Mucosa of descending colon (tissue), 3 donors: ENCODE measurements at regions not wholly inside any gene's neighbourhood (a gene's known extent, or its start where the extent isn't known, plus 50 kb on each side); places are given as distances from the start of the nearest gene placed in this dataset.
A peak's percentile ranks its signal among the peaks of the same experiment; 100 is the strongest.

Experiments
- ATAC-seq: fragments of 200-7000 bp; cut with Tn5 transposase; one replicate; pipeline ENCODE4 v1.9.1; 2020; ENCODE audit warnings: mild to moderate bottlenecking, moderate library complexity
- DNase-seq, 3 donors: peaks; one replicate each; pipeline ENCODE4 v3.0.0-alpha.2; 2020
- H3K36me3 ChIP-seq: fragments of 200-600 bp; one replicate; pipeline ENCODE4 v1.8.0; 2021; ENCODE audit warnings: low read depth, mild to moderate bottlenecking
- H3K4me1 ChIP-seq: fragments of 200-600 bp; one replicate; pipeline ENCODE4 v1.8.0; 2021; ENCODE audit warnings: low read depth, mild to moderate bottlenecking
- H3K4me3 ChIP-seq: fragments of 200-600 bp; one replicate; pipeline ENCODE4 v1.8.0; 2021; ENCODE audit warnings: mild to moderate bottlenecking
- H3K9me3 ChIP-seq: fragments of 200-600 bp; one replicate; pipeline ENCODE4 v1.8.0; 2021; ENCODE audit warnings: mild to moderate bottlenecking
- intact Hi-C, 2 donors: fragments of 100-400 bp; cut with DNase I in 1 of 2; cut with micrococcal nuclease in 1 of 2; formaldehyde crosslinking; loops; one replicate each; pipeline versions ENCODE4 v1.11.0 to v1.11.1; 2022; cut with DNase I, micrococcal nuclease
- TF ChIP-seq, protein P1 (sequence below): fragments of 200-600 bp; IDR thresholded peaks from one replicate; pipeline ENCODE4 v1.8.0; 2022; ENCODE audit warnings: antibody characterized with exemption, mild to moderate bottlenecking
- donor health status: DM: no; HTN: no; CAD: no; lungs with moderate emphysema.
- donor health status: DM: no; HTN: no; CAD: no.
- donor health status: DM: no; HTN: yes; CAD: no.

DNA sequence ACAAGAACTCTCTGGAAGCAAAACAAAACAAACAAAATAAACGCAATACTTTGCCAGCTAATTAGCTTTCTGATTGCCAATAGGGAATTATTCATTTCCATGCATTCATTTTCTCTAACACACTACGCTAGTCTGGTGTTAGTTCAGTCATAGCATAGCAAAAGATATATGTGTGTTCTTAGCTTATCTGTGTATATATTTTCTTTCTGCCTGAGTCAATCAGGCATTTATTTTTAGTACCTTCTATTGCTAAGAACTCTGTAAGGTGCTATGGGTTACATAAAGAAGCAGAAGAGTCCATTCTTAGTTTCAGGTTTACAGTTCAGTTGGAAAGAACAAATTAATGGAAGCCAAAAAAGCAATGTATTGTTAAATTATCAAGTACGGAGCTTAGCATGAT is 490.9 kb downstream of the KLF5 start:
- no peak for ATAC-seq
- intact Hi-C loops = no loop called here

DNA sequence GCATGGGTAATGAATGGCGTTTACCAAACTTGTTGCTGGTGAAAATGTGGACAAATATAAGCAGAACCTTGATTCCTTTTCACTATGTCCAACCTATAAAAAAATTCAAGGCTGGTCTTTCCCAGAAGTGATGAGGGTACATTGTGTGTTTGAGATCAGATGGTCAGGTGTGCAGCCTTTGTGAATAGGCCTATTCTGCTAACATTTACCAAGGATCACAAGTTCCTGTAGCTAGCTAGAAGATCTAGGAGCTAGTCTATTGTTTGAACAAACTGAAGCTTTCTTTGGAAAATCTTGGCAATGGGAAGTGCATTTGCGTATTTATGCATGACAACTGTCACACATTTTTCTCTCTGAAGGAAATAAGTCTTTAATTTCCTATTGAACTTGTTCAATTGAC is 489.6 kb downstream of the KLF5 start:
- Histone ChIP-seq H3K4me3 (no peak overlapping the region), H3K4me1 (no peaks in the 10 kb centered on the region), H3K36me3 (no peaks in the 10 kb centered on the region), H3K9me3 (no peaks in the 10 kb centered on the region)
- intact Hi-C loops = no loop called here
- no peak for DNase-seq
- TF ChIP-seq, protein P1, sequence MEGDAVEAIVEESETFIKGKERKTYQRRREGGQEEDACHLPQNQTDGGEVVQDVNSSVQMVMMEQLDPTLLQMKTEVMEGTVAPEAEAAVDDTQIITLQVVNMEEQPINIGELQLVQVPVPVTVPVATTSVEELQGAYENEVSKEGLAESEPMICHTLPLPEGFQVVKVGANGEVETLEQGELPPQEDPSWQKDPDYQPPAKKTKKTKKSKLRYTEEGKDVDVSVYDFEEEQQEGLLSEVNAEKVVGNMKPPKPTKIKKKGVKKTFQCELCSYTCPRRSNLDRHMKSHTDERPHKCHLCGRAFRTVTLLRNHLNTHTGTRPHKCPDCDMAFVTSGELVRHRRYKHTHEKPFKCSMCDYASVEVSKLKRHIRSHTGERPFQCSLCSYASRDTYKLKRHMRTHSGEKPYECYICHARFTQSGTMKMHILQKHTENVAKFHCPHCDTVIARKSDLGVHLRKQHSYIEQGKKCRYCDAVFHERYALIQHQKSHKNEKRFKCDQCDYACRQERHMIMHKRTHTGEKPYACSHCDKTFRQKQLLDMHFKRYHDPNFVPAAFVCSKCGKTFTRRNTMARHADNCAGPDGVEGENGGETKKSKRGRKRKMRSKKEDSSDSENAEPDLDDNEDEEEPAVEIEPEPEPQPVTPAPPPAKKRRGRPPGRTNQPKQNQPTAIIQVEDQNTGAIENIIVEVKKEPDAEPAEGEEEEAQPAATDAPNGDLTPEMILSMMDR = no peak
- ATAC-seq = no peak

More for the DNA sequence above, 490.9 kb downstream of the KLF5 start:
- no peak for DNase-seq
- no peak overlapping the region for H3K4me3 ChIP-seq
- no peaks in the 10 kb centered on the region for H3K9me3 ChIP-seq
- TF ChIP-seq, protein P1 = no peak
- H3K36me3 ChIP-seq = no peaks in the 10 kb centered on the region
- H3K4me1 ChIP-seq = no peaks in the 10 kb centered on the region

DNA sequence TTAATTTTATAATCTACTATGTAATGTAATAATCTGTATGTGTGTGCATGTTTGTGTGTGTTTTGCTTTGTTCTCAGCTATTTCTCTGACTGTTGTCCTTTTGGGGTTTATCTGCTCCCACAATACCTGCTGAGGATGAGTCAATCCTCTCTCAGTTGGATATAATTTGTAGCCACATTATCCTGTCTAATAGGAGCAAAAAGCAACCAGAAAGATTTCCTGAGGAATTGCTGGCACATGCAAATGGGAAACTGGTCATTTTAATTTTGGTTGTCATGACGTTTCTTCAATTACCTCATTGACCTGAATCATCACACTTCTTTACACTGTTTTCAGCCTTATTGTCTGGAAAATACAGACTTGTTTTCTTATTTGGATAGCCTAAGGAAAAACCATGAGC is 488.4 kb downstream of the KLF5 start:
- DNase-seq (no peak), ATAC-seq (no peak)
- no peaks in the 10 kb centered on the region for H3K9me3 ChIP-seq
- H3K4me3 ChIP-seq = no peak overlapping the region
- no peaks in the 10 kb centered on the region for H3K4me1 ChIP-seq
- intact Hi-C loops = no loop called here
- no peaks in the 10 kb centered on the region for H3K36me3 ChIP-seq
- TF ChIP-seq, protein P1 = no peak

DNA sequence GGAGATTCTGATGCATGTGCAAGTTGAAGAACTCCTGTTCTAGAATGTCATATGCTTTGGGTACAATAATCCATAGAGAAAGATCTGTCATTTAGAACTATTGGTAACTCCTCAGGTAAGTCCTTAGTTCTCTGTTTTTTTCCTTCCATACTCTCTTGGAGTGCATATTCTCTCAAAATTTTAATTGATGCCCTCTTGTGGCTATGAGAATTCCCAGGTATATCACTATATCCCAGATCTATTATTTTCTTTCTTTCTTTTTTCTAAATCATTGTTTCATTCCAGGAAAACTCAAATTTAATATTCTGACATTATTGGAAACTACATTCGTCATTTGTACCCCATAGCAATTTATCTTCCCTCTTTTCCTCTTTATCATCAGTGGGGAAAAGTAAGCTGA is 485.4 kb downstream of the KLF5 start:
- no peaks in the 10 kb centered on the region for H3K9me3 ChIP-seq
- intact Hi-C loops = no loop called here
- ATAC-seq (no peak), DNase-seq (no peak)
- no peaks in the 10 kb centered on the region for H3K4me1 ChIP-seq
- TF ChIP-seq, protein P1 = no peak
- no peak overlapping the region for H3K4me3 ChIP-seq
- H3K36me3 ChIP-seq = no peaks in the 10 kb centered on the region

DNA sequence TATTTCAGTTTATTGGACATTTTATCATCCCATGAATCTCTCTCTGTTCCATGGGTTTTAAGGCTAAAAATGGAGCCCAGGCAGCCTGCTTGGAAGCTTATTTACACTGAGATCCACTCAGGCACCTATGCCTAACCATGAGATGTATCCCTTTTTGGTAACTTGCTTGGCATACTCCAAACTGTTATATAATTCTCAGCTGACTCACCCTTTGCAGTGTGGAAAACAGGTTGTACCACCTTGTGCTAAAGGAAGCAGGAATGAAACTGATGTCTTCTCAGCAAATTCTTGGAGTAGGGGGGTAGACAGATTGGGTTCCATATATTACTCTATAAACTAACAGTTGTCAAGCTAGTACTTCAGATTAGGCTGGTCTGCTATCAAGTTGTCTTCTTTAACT is 483.6 kb downstream of the KLF5 start:
- no peaks in the 10 kb centered on the region for H3K9me3 ChIP-seq
- peak; percentile 15 for ATAC-seq
- H3K4me1 ChIP-seq = no peaks in the 10 kb centered on the region
- no peak for DNase-seq
- H3K4me3 ChIP-seq = no peak overlapping the region
- H3K36me3 ChIP-seq = no peaks in the 10 kb centered on the region
- TF ChIP-seq, protein P1 = no peak
- intact Hi-C loops = no loop called here

DNA sequence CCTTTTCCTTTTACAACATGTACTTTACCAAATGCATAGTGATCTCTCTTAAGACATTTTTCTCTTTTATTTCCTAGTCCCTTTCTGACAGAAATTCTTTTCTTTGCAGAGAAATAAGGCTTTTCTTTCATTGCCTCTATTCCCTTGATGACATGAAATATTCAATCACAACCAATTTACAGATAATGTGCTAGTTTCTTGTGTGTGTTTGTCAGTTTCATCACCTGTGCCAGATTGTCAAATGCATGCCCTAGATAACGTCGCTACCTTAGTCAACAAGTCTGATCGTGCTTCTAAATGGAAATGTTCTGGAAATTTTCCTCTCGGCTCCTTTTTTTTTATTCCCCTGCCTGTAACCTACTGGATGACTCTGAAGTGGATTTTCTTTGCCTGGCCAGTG is 478.1 kb downstream of the KLF5 start:
- intact Hi-C loops = no loop called here

More for the DNA sequence above, 478.1 kb downstream of the KLF5 start:
- H3K9me3 ChIP-seq = no peaks in the 10 kb centered on the region
- no peaks in the 10 kb centered on the region for H3K36me3 ChIP-seq
- TF ChIP-seq, protein P1 = no peak
- H3K4me3 ChIP-seq = no peak overlapping the region
- ATAC-seq (no peak), DNase-seq (no peak)
- no peaks in the 10 kb centered on the region for H3K4me1 ChIP-seq
